ENCODE measurements at regions not wholly inside any gene's neighbourhood (a gene's known extent, or its start where the extent isn't known, plus 50 kb on each side); places are given as distances from the start of the nearest gene placed in this dataset.

GRCh38 chr3:20352546-20353179 is 166.7 kb upstream of the SGO1 start:
- TF ChIP-seq, protein P1, sequence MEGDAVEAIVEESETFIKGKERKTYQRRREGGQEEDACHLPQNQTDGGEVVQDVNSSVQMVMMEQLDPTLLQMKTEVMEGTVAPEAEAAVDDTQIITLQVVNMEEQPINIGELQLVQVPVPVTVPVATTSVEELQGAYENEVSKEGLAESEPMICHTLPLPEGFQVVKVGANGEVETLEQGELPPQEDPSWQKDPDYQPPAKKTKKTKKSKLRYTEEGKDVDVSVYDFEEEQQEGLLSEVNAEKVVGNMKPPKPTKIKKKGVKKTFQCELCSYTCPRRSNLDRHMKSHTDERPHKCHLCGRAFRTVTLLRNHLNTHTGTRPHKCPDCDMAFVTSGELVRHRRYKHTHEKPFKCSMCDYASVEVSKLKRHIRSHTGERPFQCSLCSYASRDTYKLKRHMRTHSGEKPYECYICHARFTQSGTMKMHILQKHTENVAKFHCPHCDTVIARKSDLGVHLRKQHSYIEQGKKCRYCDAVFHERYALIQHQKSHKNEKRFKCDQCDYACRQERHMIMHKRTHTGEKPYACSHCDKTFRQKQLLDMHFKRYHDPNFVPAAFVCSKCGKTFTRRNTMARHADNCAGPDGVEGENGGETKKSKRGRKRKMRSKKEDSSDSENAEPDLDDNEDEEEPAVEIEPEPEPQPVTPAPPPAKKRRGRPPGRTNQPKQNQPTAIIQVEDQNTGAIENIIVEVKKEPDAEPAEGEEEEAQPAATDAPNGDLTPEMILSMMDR (IDR thresholded peaks at IDR 0.05) = no peak
- TF ChIP-seq POLR2A (IDR thresholded peaks at IDR 0.05) = no peak
